Spleen (tissue), 11 donors: ENCODE measurements at regions not wholly inside any gene's neighbourhood (a gene's known extent, or its start where the extent isn't known, plus 50 kb on each side); places are given as distances from the start of the nearest gene placed in this dataset.

ENCODE experiments used
- DNase-seq: peaks from one replicate; pipeline ENCODE4 v3.0.0-alpha.2; 2020
- H3K27ac ChIP-seq, 8 donors: fragments of 200-600 bp; sonication (generic) in 7 of 8; 1 replicate in 4 of 8; 2 replicates in 4 of 8; pipeline versions ENCODE4 v1.5.0 to v1.8.0; 2016 to 2021; ENCODE audit warnings: inconsistent platforms in 4 of 8, mild to moderate bottlenecking in 4 of 8, moderate library complexity in 1 of 8
- H3K27me3 ChIP-seq, 7 donors: fragments of 200-600 bp; sonication (generic) in 6 of 7; replicated peaks in 1 of 7; 1 replicate in 4 of 7; 2 replicates in 3 of 7; pipeline versions ENCODE4 v1.5.0 to v1.8.0; 2016 to 2021; ENCODE audit warnings: inconsistent platforms in 3 of 7, mild to moderate bottlenecking in 1 of 7
- H3K36me3 ChIP-seq, 6 donors: fragments of 200-600 bp; sonication (generic) in 5 of 6; 1 replicate in 4 of 6; 2 replicates in 2 of 6; pipeline versions ENCODE4 v1.5.0 to v1.8.0; 2016 to 2021; ENCODE audit warnings: inconsistent platforms in 2 of 6
- H3K4me1 ChIP-seq, 6 donors: fragments of 200-600 bp; sonication (generic) in 5 of 6; 1 replicate in 3 of 6; 2 replicates in 3 of 6; pipeline versions ENCODE4 v1.5.0 to v1.8.0; 2016 to 2021; ENCODE audit warnings: inconsistent platforms in 3 of 6
- H3K4me3 ChIP-seq, 8 donors: fragments of 200-600 bp; sonication (generic) in 7 of 8; 1 replicate in 4 of 8; 2 replicates in 4 of 8; pipeline versions ENCODE4 v1.5.0 to v1.8.0; 2016 to 2021; ENCODE audit warnings: inconsistent platforms in 4 of 8, mild to moderate bottlenecking in 4 of 8, moderate library complexity in 2 of 8
- H3K9me3 ChIP-seq, 8 donors: fragments of 200-600 bp; sonication (generic) in 7 of 8; 1 replicate in 4 of 8; 2 replicates in 4 of 8; pipeline versions ENCODE4 v1.5.0 to v1.8.0; 2016 to 2021; ENCODE audit warnings: inconsistent platforms in 4 of 8
- CTCF ChIP-seq, 11 experiments: fragments of 200-600 bp in 7 of 11; fragments of 450-650 bp in 4 of 11; sonication (generic) in 4 of 11; IDR thresholded peaks in 8 of 11; conservative IDR thresholded peaks in 3 of 11; 1 replicate in 7 of 11; 2 replicates in 4 of 11; pipeline versions ENCODE4 v1.4.0 to v1.8.0; 2016 to 2021; ENCODE audit warnings: antibody characterized with exemption in 11 of 11, inconsistent platforms in 4 of 11, mild to moderate bottlenecking in 1 of 11
- POLR2A ChIP-seq, 3 donors: fragments of 450-650 bp; IDR thresholded peaks; one replicate each; pipeline ENCODE4 v1.5.1; 2017; ENCODE audit warnings: antibody characterized with exemption in 3 of 3, mild to moderate bottlenecking in 1 of 3
- POLR2AphosphoS5 ChIP-seq, 3 donors: sonication (generic); formaldehyde crosslinking; IDR thresholded peaks; one replicate each; pipeline ENCODE4 v1.5.1; 2017; ENCODE audit warnings: antibody characterized with exemption in 3 of 3
- WGBS, 5 donors: extraction: QIAGEN DNeasy Blood & Tissue Kit in 3 of 5; methylation state at CpG; one replicate each; pipeline versions ENCODE4 v1.1.5 to v1.1.7; 2013 to 2018; 5-methylcytosine and 5-hydroxymethylcytosine counted together
- intact Hi-C: fragments of 100-400 bp; cut with DNase I; formaldehyde crosslinking; loops from one replicate; pipeline ENCODE4 v1.15.0; 2023; ENCODE audit warnings: low total_unique reads
- donor health status: healthy with polysubstance abuse.
- donor health status: DM: no; HTN: no; CAD: no; lungs with moderate emphysema.
- donor health status: DM: no; HTN: no; CAD: no.
- donor health status: Bipolar disorder and iron deficiency.
- donor health status: healthy.
- donor health status: DM: no; HTN: no; CAD: no.
- donor health status: DM: yes; HTN: yes; CAD: no.

GRCh38 chr5:4698596-4698995 is 441.5 kb upstream of the ADAMTS16 start:
- DNase-seq = no peak
- intact Hi-C loops = no loop called here
- Histone ChIP-seq H3K4me1 (no peaks in the 10 kb centered on the region), H3K27ac (no peak overlapping the region), H3K9me3 (peaks cover 0 to 11% (median 0%) of the 10 kb centered on the region in 8 donors), H3K27me3 (no peaks in the 10 kb centered on the region), H3K36me3 (no peaks in the 10 kb centered on the region), H3K4me3 (no peak overlapping the region)
- TF ChIP-seq CTCF (IDR thresholded peaks at IDR 0.05 in 8 of 11, conservative IDR thresholded peaks at IDR 0.05 in 3 of 11) (no peak), POLR2A (IDR thresholded peaks at IDR 0.05) (no peak), POLR2AphosphoS5 (IDR thresholded peaks at IDR 0.05) (no peak)
- WGBS, 5 donors = 81 to 88% (median 86%) methylated on average over 6 of the region's 6 CpGs

GRCh38 chr5:4699592-4699991 is 440.5 kb upstream of the ADAMTS16 start:
- TF ChIP-seq POLR2AphosphoS5 (IDR thresholded peaks at IDR 0.05) (no peak), POLR2A (IDR thresholded peaks at IDR 0.05) (no peak), CTCF (IDR thresholded peaks at IDR 0.05 in 8 of 11, conservative IDR thresholded peaks at IDR 0.05 in 3 of 11) (no peak)
- H3K36me3 ChIP-seq = no peaks in the 10 kb centered on the region
- no peak overlapping the region for H3K4me3 ChIP-seq
- no peaks in the 10 kb centered on the region for H3K27me3 ChIP-seq
- H3K27ac ChIP-seq = no peak overlapping the region
- WGBS, 5 donors = 78 to 80% (median 78%) methylated on average over 6 of the region's 6 CpGs
- intact Hi-C loops = no loop called here
- no peaks in the 10 kb centered on the region for H3K4me1 ChIP-seq
- peaks cover 0 to 11% (median 0%) of the 10 kb centered on the region in 8 donors for H3K9me3 ChIP-seq
- DNase-seq = no peak

GRCh38 chr5:4700069-4700468 is 440.1 kb upstream of the ADAMTS16 start:
- intact Hi-C loops = no loop called here
- no peak overlapping the region for H3K4me3 ChIP-seq
- no peak for DNase-seq
- H3K4me1 ChIP-seq = no peaks in the 10 kb centered on the region
- no peak overlapping the region for H3K27ac ChIP-seq
- TF ChIP-seq POLR2AphosphoS5 (IDR thresholded peaks at IDR 0.05) (no peak), CTCF (IDR thresholded peaks at IDR 0.05 in 8 of 11, conservative IDR thresholded peaks at IDR 0.05 in 3 of 11) (no peak), POLR2A (IDR thresholded peaks at IDR 0.05) (no peak)
- H3K36me3 ChIP-seq = no peaks in the 10 kb centered on the region
- no peaks in the 10 kb centered on the region for H3K27me3 ChIP-seq
- WGBS, 5 donors = 41 to 50% (median 45%) methylated on average over 7 of the region's 7 CpGs
- peaks cover 0 to 7% (median 0%) of the 10 kb centered on the region in 8 donors for H3K9me3 ChIP-seq

- H3K27me3 ChIP-seq = no peaks in the 10 kb centered on the region
- H3K27ac ChIP-seq = no peak overlapping the region
- no peak for DNase-seq
- no peaks in the 10 kb centered on the region for H3K36me3 ChIP-seq
- no peaks in the 10 kb centered on the region for H3K4me1 ChIP-seq
- H3K4me3 ChIP-seq = no peak overlapping the region
- intact Hi-C loops = no loop called here
- H3K9me3 ChIP-seq = peaks cover 0 to 6% (median 0%) of the 10 kb centered on the region in 8 donors
- TF ChIP-seq CTCF (IDR thresholded peaks at IDR 0.05 in 8 of 11, conservative IDR thresholded peaks at IDR 0.05 in 3 of 11) (no peak), POLR2A (IDR thresholded peaks at IDR 0.05) (no peak), POLR2AphosphoS5 (IDR thresholded peaks at IDR 0.05) (no peak)
- 67 to 71% (median 69%) methylated on average over 3 of the region's 3 CpGs for WGBS, 5 donors
Observed at GRCh38 chr5:4700871-4701270, 439.3 kb upstream of the ADAMTS16 start.
